GM19035 (cell line): ENCODE measurements at regions not wholly inside any gene's neighbourhood (a gene's known extent, or its start where the extent isn't known, plus 50 kb on each side); places are given as distances from the start of the nearest gene placed in this dataset.

Experiments used
- ATAC-seq: cut with Tn5 transposase; IDR thresholded peaks from one replicate; pipeline ENCODE4 v1.9.1; 2021; ENCODE audit not compliant: unreplicated experiment

- no peak for ATAC-seq
Measured at GRCh38 chr10:62453274-62453673, 79.1 kb downstream of the ZNF365 start.

DNA sequence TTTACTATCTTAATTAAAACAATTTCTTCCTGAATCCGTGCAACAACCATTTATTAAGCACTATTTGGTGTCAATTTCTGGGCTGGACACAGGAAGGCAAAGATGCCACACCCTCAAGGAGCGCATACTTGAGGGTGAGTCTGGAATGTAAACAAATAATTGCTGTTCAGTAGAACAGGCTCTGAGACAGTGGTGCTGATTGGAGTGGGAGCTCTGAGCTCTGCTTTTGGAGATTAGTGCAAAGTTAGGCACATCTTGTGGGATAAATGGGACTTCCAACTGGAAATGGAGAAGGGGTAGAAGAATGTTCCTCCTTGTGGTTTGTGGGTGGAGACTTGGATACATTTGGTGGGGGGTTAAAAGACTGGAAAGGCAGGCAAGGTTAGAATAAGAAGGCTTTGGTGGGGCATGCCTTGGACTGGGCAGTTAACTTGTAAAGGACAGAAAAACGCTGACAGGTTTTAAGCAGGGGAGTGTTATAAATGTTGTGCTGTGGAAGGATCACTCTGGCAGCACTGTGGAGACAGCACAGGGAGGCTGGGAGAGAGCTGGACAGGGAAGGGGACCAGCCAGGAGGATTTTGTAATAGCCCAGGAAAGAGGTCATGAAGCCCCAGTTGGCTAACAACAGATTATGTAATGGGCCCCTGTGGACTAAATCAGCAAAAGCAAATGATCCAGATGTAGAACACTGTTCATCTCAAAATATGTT, 80.7 kb downstream of the ZNF365 start:
- ATAC-seq: no peak

- peak; percentile 99 for ATAC-seq
Measured at GRCh38 chr10:62456611-62457101, 82.5 kb downstream of the ZNF365 start.

DNA sequence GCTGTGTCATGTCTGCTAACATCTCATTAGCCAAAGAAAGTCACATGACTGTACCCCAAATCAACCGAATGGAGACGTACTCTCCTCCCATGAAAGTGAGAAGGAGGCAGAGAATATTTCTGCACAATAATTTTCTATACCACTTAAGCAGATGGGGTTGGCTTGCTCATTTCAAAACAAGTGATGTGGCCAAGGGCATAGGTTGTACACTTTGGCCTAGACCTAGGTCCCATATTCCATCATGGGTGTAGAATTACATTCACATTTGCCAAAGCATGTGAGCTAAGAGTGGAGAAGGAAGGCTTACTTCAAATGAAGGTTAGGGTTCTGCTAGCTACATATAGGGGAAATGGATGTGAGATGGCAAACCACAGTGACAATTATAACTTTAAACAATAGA, 83.0 kb downstream of the ZNF365 start:
- no peak for ATAC-seq

- ATAC-seq: no peak
Measured at GRCh38 chr10:62457598-62457997, 83.4 kb downstream of the ZNF365 start.

- no peak for ATAC-seq
Measured at GRCh38 chr10:62459072-62459471, 84.9 kb downstream of the ZNF365 start.

GRCh38 chr10:62459500-62459899, 85.3 kb downstream of the ZNF365 start:
- ATAC-seq: no peak

GRCh38 chr10:62460393-62460792, 86.2 kb downstream of the ZNF365 start:
- peak; percentile 32 for ATAC-seq

DNA sequence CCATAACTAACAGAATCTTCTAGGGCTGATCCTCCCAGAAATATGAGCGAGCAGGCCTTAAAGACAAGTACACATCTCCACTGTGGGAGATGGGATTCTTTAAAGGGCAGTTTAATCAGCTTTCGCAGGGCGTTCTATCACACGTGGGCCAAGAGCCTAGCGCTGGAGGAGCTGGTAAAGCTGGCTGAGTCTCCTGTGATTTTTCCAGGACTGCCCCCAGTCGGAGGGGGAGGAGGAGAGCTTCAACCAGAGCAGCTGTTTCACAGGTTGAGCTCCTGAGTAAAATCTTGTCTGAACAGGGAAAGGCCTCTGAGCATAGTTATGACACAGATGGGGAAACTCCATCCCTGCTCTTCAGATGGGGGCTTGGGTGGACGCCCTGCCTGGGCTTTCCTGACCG, 87.0 kb downstream of the ZNF365 start:
- no peak for ATAC-seq

GRCh38 chr10:62462461-62462860, 88.3 kb downstream of the ZNF365 start:
- ATAC-seq: no peak

DNA sequence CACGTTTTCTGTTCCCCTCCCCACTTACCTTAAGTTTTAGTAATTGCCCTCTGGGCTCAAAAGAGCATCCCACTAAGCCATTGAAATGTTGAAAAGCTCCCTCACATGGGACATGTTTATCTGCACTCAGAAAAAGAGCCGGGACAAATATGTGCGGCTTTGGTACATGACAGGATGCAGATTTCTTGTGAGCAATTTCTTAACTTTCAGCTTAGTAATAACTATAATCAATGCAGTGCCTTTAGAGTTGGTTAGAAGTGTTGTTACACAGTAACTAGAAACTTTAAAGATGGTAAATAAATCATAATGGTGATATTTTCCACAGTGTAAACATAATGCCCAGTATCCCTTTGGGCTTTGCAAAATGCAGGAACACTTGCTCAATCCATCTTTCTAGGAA, 89.2 kb downstream of the ZNF365 start:
- ATAC-seq: no peak

DNA sequence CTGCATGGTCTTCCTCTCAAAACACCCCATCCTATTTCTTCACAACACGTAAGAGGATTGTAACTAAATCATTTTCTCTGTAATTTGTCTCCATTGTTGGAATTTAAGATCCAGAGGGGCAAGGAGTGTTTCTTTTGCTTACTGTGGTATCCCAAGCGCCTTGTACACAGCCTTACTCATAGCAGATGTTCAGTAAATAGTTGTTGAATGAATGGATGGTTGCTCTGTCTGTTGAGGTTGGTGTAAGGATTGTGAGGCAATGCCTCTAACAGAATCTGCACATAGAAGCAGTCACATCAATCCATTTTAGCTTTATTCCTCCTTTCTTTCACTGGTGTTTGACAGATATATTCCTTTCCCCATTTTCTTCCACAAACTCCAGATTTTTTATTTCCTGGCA, 90.1 kb downstream of the ZNF365 start:
- no peak for ATAC-seq

DNA sequence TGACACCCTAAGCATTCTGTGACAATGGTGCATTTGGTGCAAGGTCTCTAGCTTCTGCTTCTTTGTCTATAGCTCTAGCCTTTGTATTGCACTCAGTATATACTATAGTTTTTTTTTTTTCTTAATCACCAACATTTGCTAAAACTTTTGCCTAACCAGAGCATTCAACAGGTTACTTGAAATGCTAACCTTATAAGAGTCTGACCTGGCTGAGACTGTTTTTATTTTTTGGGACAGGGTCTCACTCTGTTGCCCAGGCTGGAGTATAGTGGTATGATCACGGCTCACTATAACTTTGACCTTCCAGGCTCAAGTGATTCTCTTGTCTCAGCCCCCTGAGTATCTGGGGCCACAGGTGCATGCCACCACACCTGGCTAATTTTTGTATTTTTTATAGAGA, 92.4 kb downstream of the ZNF365 start:
- ATAC-seq: no peak

- ATAC-seq: no peak
Measured at GRCh38 chr10:62467527-62467926, 93.4 kb downstream of the ZNF365 start.

DNA sequence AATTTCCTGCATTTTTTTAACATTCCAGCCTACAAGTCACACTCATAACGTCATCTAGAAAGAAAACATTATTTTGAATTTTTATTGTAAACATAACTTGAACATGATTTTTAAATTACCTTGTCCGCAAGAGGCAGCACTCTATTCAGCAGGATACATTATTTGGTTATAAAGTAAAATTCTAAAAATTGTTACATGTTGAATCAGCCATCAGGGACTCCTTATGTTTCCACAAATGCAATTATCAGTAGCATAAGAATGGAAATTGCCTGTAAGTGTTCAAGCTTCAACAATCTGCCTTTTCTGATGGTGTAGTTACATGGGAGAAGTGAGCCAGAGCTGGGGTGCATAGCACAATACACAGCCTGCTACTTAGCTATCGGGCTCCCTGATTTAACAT, 97.5 kb downstream of the ZNF365 start:
- ATAC-seq: no peak

DNA sequence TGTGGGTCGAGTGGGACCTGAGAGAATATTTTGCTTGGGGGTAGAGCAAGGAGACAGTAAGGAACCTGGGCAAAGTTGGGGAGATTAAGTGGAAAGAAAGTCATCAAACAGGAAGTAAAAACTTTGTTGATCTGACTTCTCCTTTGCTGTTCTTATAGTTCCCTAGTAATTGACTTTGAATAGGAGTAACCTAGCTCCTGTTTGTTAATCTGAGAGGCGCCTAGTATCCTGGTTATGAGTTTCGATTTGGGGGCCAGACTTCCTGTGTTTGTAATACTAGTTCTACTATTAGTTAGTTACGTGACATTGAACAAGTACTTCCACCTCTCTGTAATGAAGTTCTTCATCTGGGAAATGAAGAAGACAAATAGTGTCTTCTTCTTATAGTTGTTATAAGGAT, 99.1 kb downstream of the ZNF365 start:
- no peak for ATAC-seq

DNA sequence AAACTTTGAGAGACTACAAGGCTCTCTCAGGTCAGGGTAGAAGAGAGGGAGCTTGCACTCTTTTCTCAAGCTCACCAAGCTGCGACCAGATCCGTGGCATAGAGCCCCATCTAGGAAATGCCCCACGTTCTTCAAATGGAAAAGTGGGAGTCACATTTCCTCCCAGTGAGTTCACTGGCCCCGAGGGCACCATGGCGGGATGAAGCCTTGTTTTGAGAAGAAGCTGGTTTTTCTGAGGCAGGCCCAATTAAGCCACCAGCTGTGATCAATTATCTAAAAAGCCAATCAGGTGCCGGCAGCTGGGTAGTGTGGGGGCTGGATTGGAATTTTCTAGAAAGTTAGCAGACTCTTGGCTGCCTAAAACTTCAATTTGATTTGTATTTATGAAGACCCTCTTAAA, 101.4 kb downstream of the ZNF365 start:
- no peak for ATAC-seq

- no peak for ATAC-seq
Measured at GRCh38 chr10:62479523-62479922, 105.4 kb downstream of the ZNF365 start.

- ATAC-seq: no peak
Measured at GRCh38 chr10:62480196-62480595, 106.0 kb downstream of the ZNF365 start.

- no peak for ATAC-seq
Measured at GRCh38 chr10:62482581-62482980, 108.4 kb downstream of the ZNF365 start.

DNA sequence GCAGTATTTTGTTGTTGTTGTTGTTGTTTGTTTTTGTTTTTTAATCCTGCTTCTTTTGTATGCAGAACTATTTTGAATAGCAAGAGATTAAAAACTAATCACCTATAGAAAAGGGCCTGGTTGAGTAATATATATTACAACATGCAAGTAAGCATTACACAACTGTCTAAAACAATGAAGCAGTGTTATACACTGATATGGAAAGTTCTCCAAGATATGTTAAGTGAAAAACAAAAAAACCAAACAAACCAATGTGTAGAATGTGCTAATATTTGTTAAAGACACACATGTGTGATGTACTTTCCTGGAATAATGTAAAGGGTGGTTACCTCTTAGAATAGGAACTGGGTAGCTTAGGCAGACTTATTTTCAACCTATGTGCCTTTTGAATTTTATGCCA, 117.4 kb downstream of the ZNF365 start:
- no peak for ATAC-seq

- ATAC-seq: peak; percentile 59
Measured at GRCh38 chr10:62492012-62492869, 118.1 kb downstream of the ZNF365 start.
